HG03521 (cell line): ENCODE measurements at regions not wholly inside any gene's neighbourhood (a gene's known extent, or its start where the extent isn't known, plus 50 kb on each side); places are given as distances from the start of the nearest gene placed in this dataset.
"Not testable (repeated sequence)": the region's sequence is repeated elsewhere in the genome, so short reads cannot be mapped to it uniquely, and the experiment has no call there.

Source experiments
- ATAC-seq: cut with Tn5 transposase; IDR thresholded peaks from one replicate; pipeline ENCODE4 v1.9.1; 2021; ENCODE audit warnings: mild to moderate bottlenecking, moderate library complexity; ENCODE audit not compliant: unreplicated experiment

DNA sequence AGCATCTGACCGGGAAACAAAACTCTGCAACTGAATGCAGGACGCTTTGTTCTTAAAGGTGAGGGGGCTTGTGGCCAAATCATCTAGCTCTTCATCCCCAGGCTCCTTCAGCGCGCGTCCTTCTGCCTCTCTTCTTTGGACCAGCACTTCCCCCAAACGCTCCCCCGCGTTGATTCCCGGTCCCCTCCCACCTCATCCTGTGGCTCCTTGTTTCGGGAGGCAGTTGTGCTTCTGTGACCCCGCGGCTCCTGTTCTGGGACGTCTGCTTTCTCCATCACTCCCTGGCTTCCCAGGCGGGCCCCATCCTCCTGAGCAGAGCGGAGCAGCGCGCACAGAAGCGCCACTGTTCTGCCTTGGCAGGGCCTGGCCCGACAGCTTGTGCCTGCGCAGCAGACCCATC, 109.7 kb upstream of the ZNG1E start:
- ATAC-seq, result not testable (repeated sequence)

DNA sequence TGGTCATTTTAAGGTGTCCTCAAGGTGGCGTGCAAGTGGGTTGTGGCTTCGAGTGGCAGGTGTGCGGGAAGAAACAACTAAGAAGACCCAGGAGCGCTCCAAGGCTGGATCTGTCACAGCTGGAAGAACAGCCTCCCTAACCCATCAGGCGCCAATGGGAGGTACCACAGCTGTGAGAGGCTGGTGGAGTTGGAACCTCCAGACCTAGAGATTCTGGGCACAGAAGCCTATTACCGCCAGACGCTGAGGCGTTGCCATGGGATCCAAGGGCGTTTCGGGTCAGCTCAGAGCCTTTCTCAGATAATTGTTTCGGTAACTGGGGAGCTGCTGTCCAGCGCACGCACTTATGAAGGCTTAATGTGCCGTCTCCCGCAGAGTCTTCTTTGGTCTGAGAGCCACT, 156.7 kb upstream of the ZNG1E start:
- ATAC-seq, result not testable (repeated sequence)

DNA sequence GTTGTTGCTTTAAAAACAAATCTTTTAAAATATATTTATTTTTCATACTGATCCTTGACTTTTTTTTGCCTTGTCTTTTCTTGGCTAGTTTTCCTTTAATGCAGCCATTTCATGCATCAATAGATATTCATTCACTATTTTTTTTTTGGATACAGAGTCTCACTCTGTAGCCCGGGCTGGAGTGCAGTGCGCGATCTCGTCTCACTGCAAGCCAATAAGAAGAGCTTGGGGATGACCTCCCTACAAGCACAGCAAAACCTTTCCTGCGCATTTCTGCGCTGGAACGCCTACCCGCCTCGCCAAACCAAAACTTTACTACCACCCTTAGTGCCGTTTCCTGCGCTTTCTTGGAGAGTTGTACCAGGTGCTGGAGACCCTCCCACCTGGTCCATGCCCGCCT, 161.3 kb upstream of the ZNG1E start:
- not testable (repeated sequence) for ATAC-seq

DNA sequence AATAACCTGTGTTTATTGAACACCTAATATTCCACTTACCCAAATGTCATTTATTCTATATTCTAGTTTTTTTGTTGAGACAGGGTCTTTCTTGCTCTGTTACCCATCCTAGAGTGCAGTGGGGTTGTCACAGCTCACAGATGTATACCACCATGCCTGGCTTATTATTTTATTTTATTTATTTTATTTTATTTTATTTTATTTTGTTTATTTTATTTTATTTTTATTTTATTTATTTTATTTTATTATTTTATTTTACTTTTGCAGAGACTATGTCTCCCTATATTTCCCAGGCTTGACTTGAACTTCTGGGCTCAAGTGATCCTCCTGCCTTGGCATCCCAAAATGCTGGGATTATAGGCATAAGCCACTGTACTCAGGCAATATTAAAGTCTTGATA, 167.8 kb upstream of the ZNG1E start:
- not testable (repeated sequence) for ATAC-seq

DNA sequence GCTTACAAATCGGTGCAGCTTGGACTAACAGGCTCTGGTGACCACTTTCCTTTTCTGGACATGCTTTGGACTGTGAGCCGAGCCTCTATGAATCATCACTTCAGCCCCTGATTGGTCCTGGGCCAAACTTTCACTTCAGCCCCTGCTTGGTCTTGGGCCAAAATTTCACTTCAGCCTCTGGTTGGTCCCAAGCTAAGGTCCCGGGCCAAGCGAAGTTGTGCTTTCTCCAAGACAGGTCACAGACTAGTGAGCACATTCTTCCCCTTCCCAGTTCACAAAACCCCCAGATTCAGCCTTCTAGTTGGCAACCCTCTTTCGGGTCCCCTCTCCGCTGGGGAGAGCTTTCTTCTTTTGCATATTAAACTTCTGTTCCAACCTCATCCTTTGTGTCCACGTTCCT, 171.0 kb upstream of the ZNG1E start:
- ATAC-seq, result not testable (repeated sequence)

DNA sequence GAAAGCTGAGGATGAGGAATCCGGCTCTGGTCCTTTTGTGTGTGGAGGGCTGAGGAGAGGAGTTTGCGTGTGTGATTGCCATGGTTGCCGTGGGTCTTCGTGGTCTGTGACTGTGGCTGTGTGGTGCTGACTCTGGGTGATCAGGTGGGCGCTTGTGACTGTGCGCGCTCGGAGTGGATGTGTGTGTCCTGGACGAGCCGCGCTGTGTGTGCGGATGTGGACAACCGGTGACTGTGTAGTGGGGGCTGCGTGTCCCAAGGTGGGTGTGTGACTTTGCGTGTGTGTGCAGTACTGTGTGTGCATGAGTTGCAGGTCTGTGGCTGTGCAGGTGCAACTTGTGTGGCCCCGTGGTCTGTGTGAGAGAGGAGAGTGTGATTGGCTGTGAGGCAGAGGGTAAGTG, 172.0 kb upstream of the ZNG1E start:
- ATAC-seq, result not testable (repeated sequence)

DNA sequence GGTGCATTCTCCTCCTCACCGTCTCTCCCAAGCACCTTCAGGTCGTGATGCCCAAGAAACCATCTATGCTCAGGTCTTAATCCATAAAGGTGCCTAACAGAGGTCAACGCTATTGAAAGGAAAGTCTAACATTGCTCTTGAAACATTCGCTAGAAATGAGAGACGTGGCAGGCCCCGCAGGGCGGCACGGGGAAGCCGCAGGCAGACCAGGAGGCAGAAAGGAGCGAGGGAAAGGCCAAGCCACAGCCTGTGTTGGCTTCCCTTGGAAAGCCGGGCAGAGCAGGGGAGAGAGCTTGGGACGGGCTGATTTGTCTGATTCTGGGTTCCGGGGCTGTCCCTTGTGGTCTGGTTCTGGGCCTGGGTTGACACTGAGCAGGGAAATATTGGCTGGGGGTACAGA, 192.8 kb upstream of the ZNG1E start:
- not testable (repeated sequence) for ATAC-seq

DNA sequence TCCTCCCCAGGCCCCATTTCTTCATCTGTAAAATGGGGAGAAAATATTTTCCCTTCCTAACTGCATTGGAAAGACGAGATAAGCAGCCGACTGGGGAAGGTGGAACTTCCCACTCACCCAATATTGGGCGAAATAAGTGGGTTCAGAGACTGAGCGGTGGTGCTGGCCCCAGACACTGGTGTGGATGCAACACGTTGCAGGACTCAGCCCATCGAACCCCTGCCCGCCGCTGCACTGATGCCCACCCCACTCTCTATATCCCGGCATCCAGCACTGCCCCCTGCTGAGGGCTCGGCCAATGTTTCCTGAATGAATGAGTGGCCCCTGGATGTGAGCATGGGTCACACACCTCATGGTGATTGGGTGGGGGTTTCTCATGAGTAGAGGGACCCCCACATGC, 194.4 kb upstream of the ZNG1E start:
- ATAC-seq, result not testable (repeated sequence)

DNA sequence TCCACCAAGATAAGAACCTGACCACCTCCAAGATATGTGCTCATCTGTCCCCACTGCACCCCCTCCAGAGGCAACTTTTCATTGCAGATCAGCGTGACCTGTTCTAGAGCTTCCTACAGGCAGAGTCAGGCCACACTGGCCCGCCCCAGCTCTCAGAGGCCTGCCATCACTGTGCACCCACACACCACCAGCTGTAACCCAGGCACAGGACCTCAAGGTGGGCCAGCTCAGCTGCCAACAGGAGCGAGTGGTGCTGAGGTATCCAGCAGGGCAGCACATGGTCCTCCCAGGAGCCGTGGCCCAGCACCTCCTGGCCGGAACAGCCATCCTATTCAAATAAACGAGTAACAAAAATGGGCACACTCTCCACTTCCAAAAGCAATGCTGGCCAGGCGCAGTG, 189.9 kb upstream of the FOXD4L5 start:
- ATAC-seq, result not testable (repeated sequence)

DNA sequence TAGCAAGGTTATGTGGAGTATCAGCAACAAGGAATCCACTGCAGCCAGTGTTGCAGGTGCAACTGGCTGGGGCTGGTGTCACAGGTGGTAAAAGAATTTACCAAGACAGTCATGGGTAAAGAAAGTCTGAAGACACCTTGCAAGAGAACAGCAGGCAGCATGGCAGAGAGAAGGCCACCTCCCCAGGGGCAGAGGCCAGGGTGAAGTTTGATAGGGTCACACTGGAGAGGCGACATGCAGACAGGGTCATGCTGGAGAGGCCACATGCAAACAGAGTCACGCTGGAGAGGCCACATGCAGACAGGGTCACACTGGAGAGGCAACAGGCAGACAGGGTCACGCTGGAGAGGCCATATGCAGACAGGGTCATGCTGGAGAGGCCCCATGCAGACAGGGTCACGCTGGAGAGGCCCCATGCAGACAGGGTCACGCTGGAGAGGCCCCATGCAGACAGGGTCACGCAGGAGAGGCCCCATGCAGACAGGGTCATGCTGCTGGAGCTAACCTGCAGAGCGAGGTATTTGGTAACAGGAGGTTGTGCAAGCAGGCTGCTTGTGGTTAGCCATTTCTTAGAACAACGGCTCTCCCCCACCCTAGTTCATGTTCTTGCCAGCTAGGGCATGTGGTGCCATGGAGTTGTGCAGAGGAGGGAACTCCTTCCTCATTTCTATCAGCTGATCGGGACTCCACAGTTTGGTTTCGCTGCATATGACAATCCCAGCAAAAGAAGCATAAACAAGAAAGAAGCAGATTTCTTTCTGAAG, 188.2 kb upstream of the FOXD4L5 start:
- ATAC-seq, result not testable (repeated sequence)

DNA sequence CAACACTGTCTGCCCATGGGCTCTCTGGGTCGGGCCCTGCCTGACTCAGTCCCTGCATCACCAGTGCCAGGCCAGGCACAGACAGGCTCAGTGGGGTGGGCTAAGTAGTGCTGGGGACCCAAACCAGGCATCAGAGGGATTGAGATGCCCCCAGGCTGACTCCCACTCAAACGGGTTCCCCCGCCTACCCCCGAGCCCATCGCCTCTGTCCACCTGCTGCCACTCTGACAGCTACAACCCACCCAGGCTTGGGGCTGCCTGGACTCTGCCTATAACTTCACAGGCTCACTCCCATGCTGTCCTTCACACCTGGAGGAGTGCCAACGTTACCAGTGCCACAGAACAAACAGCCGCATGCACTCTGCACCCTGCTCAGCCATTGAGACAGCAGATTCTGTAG, 186.1 kb upstream of the FOXD4L5 start:
- ATAC-seq, result not testable (repeated sequence)

DNA sequence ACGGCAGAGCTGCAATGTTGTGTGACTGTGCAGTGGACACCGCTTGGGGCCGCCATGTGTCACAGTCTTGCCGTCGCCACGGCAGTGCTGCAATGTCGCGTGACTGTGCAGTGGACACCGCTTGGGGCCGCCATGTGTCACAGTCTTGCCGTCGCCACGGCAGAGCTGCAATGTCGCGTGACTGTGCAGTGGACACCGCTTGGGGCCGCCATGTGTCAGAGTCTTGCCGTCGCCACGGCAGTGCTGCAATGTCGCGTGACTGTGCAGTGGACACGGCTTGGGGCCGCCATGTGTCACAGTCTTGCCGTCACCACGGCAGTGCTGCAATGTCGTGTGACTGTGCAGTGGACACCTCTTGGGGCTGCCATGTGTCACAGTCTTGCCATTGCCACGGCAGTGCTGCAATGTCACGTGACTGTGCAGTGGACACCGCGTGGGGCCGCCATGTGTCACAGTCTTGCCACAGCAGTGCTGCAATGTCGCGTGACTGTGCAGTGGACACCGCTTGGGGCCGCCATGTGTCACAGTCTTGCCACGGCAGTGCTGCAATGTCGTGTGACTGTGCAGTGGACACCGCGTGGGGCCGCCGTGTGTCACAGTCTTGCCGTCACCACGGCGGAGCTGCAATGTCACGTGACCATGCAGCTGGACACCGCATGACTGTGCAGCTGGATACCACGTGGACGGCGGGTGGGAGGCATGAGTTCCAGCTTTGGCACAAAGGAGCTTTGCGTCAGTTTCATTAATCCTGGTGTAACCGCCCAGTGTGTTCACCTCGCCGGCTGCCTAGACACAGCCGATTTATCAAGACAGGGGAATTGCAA, 182.1 kb upstream of the FOXD4L5 start:
- not testable (repeated sequence) for ATAC-seq

DNA sequence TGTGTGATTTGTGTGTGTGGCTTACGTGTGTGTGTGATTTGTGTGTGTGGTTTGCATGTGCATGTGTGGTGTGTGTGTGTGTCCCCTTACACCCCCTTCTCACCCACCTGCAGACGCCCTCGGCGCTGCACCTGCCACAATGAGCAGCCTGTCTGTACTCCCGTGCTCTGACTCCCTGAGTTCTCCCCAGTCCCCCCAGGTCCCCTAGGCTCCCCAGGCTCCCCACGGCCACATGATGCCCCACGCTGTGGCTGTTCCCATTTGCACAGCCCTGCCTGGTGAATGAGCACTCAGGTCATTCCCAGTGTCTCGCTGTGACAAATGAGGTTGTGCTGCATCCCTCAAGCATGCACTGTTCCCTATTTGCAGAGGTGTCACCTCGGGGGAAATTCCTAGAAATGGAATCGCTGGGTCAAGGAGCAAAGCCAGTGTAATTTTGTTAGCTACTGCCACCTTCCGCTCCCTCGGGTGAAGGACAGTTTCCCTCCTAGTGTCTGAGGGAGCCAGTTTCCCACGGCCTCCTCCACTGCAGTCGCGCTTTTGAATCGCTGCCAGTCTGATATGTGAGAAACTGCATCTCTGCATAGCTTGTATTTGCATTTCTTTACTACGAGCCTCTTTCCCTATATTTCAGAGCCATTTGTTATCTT, 180.4 kb upstream of the FOXD4L5 start:
- ATAC-seq, result not testable (repeated sequence)

DNA sequence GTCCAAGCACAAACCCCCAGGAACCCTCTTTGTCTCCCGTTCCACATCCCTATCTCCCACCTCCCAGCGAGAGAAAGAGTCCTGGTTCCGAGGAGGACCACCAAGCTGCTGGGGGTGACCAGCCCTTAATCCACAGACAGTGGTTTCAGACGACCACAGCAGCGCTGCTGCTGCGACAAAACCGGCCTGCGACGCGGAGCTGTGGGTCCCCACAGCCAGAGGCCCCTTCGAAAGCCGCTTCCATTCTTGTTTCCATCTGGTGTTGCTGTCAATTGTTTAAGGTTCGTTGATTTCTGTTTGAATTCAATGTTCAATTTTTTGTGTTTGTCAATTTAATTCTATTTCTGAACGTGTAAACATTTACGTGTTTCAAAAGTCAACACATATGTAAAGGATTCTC, 177.5 kb upstream of the FOXD4L5 start:
- ATAC-seq, result not testable (repeated sequence)

DNA sequence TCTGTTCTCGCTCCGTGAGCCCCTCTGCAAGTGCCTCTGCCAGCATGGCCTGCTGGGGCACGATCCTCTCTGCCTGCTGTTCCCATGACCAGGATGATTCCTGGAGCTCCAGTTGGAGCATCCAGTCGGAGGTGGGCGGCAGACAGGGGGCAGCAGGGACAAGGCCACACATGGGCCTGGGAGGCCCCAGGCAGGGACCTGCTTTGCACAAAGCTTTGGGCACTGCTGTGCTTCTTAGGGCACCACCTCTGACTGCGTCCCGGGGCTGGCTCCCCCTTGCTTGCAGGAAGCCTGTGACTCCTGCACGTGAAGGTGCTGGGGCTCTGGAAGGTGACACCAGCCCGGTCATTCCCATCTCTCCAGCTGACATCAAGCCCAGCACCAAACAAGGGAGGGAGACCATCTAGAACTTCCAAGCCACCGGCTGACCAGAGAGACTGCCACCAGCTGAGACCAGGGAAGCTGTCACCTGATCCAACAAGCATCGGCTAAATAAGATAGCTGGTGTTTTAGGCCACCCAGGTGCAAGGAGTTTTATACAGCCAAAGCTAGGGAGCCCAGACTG, 174.8 kb upstream of the FOXD4L5 start:
- no peak for ATAC-seq

DNA sequence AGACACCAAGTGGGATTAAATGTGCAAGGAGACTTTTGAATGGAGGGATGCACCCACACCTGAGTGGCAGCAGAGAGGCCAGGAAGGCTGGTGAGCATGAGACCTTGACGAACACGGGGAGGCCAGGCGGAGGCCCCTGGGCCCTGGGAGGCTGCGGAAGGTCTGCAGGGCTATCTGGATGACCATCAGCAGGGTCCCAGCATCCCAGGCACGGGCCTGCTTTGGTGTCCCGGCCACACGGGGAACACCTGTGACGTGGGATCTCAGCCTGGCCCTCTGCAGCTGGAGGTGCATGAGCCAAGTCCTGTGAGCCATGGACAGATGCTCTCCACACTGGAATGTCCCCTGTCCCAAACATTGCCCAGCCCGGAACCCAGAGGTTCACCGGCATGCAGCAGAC, 174.0 kb upstream of the FOXD4L5 start:
- no peak for ATAC-seq

DNA sequence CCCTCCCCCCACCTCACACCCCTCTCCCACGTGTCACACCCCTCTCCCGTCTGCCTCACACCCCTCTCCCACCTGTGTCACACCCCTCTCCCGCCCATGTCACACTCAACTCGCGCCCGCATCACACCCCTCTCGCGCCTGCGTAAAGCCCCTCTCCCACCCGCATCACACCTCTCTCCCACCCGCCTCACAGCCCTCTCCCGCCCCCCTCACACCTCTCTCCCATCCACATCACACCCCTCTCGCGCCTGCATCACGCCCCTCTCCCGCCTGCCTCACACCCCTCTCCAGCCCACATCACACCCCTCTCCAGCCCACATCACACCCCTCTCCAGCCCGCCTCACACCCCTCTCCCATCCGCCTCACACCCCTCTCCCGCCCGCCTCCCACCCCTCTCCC, 173.5 kb upstream of the FOXD4L5 start:
- ATAC-seq, result no peak

DNA sequence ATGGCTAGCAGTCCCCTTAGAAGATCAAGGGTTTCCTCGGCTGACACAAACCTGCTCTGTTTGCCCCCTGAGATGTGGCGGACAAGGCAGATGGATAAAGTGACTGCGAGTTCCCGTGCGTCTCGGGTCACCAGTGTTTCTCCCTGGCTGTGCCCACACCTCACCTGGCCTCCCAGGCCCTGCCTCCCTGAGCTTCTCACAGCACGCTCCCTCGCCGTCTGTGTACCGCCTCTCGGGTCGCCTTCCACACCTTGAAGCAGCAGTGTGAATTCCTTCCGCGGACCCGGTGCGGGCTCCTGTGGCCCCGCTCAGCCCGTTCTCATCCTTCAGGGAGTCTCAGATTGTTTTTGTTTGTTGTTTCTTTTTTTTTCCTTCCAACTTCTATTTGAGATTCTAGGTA, 172.0 kb upstream of the FOXD4L5 start:
- ATAC-seq, result not testable (repeated sequence)

DNA sequence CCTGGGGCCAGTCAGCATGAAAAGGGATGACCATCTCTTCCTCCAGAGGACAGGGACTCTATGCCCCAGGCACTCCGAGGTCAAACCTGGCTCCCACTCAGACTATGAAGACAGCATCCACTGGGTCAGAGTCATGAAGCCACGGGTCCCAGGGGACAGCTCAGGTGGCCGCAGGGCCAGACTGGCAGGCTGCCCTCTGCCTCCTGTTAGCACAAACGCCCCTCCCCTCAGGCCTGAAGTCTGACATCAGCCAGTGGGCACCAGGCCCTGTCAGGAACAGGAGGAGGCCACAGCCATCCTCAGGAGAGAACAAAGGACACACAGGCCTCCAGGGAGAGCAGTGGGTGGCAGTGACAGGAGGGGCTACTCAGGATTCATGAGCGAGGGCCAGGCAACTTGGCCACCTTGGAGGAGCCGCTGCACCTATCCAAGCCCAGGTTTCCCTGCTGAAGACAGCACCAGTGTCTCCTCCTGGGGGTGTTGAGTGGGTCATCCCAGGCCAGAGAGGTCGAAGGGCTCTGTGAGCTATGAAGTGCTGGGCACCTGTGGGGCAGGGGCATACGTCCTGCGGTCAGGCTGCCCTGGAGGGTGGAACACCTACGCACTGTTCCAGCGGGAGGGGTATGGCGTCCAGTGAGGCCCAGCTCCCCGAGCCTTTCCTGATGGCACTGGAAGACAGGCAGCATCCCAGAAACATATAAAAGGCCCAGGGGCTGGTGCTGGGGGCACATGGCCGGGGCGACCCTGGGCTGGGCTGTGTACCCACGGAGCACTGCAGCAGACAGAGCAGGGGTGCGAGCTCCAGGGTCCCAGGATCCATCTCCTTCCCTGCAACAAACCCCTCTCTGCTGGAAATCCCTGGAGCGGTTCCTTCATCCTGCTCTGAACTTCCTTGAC, 171.0 kb upstream of the FOXD4L5 start:
- not testable (repeated sequence) for ATAC-seq

DNA sequence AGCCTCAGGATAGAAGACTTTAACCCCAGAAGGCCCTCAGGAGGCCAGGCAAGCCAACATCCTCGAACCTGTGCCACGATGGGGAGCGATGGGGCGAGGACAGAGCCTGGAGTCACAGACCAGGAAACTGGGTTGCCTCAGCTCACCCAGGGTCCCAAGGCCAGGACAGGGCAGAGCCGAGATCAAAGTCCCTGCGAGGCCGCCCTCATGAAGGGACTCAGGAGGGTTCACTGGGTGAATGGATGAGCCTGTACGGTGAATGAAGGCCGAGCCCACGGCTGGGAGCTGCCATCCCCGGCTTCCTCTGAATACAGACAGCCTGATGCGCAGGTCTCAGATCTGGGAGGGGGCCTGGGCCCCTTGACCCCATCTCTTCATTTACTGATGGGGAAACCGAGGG, 170.1 kb upstream of the FOXD4L5 start:
- ATAC-seq, result not testable (repeated sequence)
